GM18502 (cell line): ENCODE measurements at regions not wholly inside any gene's neighbourhood (a gene's known extent, or its start where the extent isn't known, plus 50 kb on each side); places are given as distances from the start of the nearest gene placed in this dataset.

Source experiments
- ATAC-seq: cut with Tn5 transposase; IDR thresholded peaks from one replicate; pipeline ENCODE4 v1.9.1; 2021; ENCODE audit warnings: mild to moderate bottlenecking; ENCODE audit not compliant: unreplicated experiment, poor library complexity

DNA sequence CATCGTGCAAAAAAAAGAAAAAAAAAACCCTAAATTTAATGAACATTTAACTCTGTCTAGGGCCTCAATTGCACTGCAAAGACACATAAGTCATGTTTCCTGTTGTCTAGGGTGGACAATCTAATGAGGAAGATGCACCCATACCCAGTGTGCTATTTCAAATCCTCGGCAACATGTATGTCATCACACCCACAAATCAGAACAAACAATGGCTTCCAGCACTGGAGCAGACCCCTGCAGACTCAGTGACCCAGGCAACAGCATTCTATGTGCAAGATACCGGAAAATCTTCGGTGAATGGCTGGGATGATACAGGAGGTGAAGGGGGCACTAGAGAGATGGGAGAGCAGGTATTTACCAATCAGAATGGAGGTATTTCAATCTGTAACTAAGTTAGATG lies 221.7 kb upstream of the XYLT1 start:
- ATAC-seq = no peak

- ATAC-seq = no peak
Observed at GRCh38 chr16:17691899-17692176, 221.1 kb upstream of the XYLT1 start.

DNA sequence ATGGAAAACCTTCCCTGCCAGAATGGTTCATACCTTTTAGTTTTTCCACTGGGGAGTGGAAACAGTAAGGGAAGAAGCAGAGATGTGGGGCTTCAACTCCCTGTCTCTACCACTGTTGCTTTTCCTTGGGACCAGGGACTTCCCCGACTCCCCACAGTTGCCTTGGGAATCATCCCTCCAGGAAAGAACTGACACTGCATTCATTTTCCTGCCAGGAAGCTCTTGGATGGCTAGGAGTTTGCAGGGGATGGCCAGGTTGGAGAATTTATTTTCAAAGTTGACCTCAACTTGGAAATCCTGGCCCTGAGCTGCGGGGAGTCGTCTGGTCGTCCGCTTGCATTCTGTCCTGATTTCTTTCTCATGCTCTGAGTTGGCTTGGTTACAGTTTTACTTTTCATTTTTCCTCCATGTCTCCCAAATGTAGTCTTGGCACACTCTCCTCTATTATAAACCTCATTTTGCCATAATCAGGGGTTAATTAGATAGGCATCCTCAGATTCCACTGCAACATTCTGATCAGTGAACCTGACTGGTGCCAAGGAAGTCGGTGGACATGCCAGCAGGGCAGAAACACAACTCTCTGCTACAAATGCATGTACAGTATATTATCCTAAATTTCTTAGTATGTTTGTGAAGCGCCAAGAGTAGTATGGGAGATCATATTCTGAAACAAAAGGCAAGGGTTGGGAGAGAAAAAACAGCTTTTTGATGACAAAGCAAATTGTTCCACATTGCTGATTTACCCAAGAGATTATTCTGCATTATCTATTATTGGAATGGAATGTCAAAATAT lies 220.5 kb upstream of the XYLT1 start:
- ATAC-seq = no peak

GRCh38 chr16:17685447-17685846 lies 214.7 kb upstream of the XYLT1 start:
- ATAC-seq = no peak

GRCh38 chr16:17683281-17683680 lies 212.5 kb upstream of the XYLT1 start:
- no peak for ATAC-seq

DNA sequence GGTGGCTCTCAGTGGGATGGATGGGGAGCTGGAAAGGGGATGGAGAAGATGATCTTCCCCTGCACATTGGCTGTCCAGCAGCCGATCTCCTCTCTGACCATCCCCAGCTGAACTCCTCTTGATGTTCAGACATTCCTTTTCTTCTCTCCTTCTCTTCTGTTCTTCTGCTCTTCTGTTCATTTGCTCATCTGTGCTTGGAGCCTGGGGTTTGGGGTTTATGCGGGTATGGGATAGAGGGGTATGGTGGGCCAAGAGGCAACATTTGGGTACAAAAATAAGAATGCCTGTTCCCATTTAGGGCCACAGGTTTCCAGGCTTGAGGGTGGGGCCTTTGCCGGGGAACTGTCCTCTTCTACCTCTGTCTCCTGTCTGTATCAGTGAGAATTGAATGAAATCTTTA lies 205.4 kb upstream of the XYLT1 start:
- ATAC-seq = no peak

DNA sequence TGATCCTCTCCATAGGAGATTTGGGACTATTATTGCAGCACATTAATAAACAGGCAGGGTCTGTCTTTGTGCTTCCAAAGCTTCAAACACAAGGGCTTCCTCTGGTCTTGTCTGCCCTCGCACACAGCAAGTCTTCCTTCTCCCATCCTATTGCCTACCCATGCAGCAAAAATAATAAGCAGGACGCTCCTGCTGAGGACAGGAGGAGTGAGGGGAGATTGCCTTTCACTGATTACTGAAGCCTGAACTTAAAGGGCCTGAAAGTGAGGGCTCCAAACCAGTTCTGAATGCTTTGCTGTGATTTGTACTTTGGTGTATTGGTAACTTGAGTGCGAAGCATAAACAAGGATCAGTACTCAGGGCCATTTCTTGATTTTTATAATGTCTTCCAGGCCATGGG lies 197.6 kb upstream of the XYLT1 start:
- no peak for ATAC-seq

DNA sequence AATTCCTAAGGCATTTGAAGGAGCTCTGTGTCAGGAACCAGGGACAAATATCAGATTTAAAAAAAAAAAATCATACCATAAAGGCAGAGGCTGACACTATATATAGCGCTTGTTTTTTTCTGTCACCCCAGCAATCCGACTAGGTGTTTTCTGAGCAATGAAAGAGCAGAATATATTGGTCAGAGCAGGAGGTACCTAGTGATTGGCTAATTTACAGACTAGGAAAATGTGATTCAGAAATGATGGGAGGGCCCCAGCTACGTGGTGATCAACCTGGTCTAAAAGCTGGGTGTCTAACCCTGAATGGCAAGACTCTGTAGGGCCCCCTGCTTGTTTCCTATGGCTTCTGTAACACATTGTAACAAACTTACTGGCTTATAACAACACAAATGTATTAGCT lies 195.5 kb upstream of the XYLT1 start:
- no peak for ATAC-seq

- ATAC-seq = no peak
Observed at GRCh38 chr16:17658881-17659280, 188.1 kb upstream of the XYLT1 start.

GRCh38 chr16:17657045-17657444 lies 186.3 kb upstream of the XYLT1 start:
- no peak for ATAC-seq

- no peak for ATAC-seq
Observed at GRCh38 chr16:17654571-17654970, 183.8 kb upstream of the XYLT1 start.

DNA sequence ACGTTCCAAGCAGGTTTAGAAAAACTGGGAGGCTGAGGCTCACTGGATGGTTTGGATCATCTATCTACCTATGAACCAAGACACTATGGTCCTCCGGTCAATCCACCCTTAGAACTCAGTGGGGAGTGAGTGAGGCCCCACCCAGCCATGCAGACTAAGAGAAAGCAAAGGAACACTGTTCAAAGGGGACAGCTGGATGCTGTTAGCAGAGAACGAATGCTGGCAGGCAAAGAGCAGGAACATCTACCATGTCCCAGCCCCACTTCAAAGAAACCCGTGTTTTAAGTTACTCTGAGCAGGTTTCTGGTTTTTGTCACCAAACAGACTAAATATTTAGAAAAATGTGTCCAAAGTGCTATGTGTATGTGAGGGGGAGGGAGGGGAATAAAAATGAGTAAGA lies 183.4 kb upstream of the XYLT1 start:
- no peak for ATAC-seq

DNA sequence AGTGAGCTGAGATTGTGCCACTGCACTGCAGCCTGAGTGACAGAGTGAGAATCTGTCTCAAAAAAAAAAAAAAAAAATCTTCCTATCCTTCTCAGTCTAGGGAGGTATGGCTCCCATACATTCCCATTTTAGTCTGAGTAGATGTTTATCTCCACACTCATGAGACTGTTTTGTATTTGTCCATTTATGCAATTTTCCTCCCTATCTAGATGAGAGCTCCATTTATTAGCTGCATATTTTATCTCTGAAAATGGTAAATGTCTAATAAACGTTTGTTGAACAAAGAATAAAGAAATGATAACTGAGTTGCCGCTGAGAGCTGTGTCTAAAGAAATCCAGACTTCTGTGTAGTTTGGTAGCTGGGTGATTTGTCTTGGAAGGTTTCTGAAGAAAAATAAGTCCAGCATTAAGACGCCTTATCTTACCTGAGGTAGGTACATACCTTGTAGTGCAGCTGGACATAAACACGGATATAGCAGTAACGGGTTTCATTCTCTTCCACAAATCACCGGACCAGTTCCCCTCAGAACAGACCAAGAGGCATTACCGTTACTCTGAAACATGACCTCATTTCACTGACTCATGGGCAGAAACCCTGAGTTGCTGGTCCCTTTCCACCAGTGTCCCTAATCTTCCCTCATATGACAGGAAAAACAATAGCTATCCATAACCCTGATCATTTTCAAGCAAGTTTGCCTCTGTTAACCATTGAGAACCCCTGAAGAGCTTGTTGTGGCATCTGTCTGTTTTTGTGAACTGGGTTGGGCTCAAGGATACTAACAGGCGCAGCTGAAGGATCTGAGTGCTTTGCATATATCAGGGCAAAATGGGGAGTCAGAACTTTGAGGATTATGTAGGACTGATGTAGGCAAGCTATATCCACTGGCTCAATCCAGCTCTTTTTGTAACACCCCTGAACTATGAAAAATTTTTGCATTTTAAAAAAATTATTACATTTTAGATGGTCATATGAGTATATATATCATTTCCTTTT lies 177.4 kb upstream of the XYLT1 start:
- ATAC-seq = no peak

DNA sequence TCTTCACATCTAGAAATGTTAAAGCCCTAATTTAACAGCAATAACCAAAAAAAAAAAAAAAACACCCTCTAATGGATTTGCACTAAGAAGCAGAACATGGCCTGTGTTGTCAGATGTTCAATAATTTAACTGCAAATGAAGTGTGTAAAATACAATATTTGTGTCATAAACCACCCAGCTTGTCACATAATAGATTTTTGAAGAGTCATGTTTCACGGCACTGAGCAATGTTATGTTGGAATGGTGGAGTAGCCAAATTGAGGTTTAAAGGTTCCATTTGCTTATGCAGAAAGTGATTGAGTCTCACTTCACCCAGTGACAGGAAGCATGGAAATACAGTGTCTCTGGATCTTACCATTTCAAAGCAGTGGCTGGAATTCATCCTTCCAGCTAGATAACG lies 173.2 kb upstream of the XYLT1 start:
- no peak for ATAC-seq

DNA sequence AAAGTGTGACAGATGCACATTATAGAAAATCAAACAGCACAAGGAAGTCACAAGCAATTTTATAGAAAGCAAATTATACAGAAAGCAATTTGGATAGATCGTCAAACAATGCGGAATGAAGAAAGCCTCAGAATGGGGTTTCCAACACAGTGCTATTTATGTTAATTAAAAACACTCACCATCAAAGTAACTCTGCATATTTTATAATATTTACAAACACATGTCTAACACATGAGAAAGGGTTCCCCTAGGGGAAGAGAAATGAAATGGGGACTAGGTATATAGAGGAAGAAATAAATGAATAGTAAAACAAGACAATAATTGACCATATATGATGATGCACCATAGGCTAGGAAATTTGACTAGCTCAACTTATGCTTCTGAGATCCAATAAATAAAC lies 171.2 kb upstream of the XYLT1 start:
- ATAC-seq = no peak

DNA sequence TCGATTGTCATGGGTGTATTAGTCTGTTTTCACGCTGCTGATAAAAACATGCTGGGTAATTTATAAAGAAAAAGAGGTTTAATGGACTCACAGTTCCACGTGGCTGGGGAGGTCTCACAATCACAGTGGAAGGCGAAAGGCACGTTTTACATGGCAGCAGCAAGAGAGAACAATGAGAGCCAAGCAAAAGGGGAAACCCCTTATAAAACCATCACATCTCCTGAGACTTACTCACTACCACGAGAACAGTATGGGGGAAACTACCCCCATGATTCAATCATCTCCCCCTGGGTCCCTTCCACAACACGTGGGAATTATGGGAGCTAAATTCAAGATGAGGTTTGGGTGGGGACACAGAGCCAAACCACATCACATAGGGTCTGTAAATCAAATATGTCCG lies 167.4 kb upstream of the XYLT1 start:
- ATAC-seq = no peak

GRCh38 chr16:17635183-17635582 lies 164.4 kb upstream of the XYLT1 start:
- ATAC-seq = no peak

- ATAC-seq = no peak
Observed at GRCh38 chr16:17633181-17633951, 162.6 kb upstream of the XYLT1 start.

GRCh38 chr16:17632667-17633066 lies 161.9 kb upstream of the XYLT1 start:
- ATAC-seq = no peak

- ATAC-seq = no peak
Observed at GRCh38 chr16:17629936-17630335, 159.2 kb upstream of the XYLT1 start.

GRCh38 chr16:17628983-17629382 lies 158.2 kb upstream of the XYLT1 start:
- ATAC-seq = no peak
